IMR-90 (cell line): ENCODE measurements at regions not wholly inside any gene's neighbourhood (a gene's known extent, or its start where the extent isn't known, plus 50 kb on each side); places are given as distances from the start of the nearest gene placed in this dataset.

Experiments
- ATAC-seq: fragments of 200-7000 bp; cut with Tn5 transposase; 2 replicates; pipeline ENCODE4 v1.9.1; 2020; ENCODE audit warnings: low read depth, mild to moderate bottlenecking, moderate library complexity
- BruUV-seq: library from RNA; stranded (reverse); fragments of 400-500 nt; replicated peaks from 2 replicates; lab custom pipeline; 2021; lab: Mats Ljungman, UMichigan
- CTCF ChIA-PET: fragments of 300-600 bp; formaldehyde crosslinking; extraction: SDS; loops from one replicate; lab custom pipeline; 2021; ENCODE audit warnings: antibody characterized with exemption; lab: Yijun Ruan, JAX
- POLR2A ChIA-PET: fragments of 300-600 bp; sonication (Branson Sonifier 250); formaldehyde crosslinking; loops from one replicate; lab custom pipeline; 2022; ENCODE audit warnings: antibody characterized with exemption; ENCODE audit not compliant: unreplicated experiment; lab: Charles Lee
- DNase-seq: peaks from one replicate; pipeline ENCODE4 v3.0.0; 2013
- H2AFZ ChIP-seq: replicated peaks from 2 replicates; pipeline ENCODE3; 2013; ENCODE audit warnings: low read length, mild to moderate bottlenecking; ENCODE audit not compliant: poor library complexity
- H2AK5ac ChIP-seq: 2 replicates; pipeline ENCODE4 v1.6.1; 2013; ENCODE audit warnings: low read depth, low read length, inconsistent platforms
- H2AK9ac ChIP-seq: replicated peaks from 2 replicates; pipeline ENCODE3; 2013; ENCODE audit warnings: mild to moderate bottlenecking, low read depth, low read length, moderate library complexity; ENCODE audit not compliant: poor library complexity
- H2BK120ac ChIP-seq: 2 replicates; pipeline ENCODE4 v1.6.1; 2013; ENCODE audit warnings: low read depth, low read length, inconsistent platforms
- H2BK15ac ChIP-seq: 3 replicates; pipeline ENCODE4 v1.6.1; 2013; ENCODE audit warnings: low read depth, low read length, inconsistent platforms
- H2BK20ac ChIP-seq: 2 replicates; pipeline ENCODE4 v1.6.1; 2013; ENCODE audit warnings: low read depth, mild to moderate bottlenecking, inconsistent platforms, low read length, moderate library complexity
- H2BK5ac ChIP-seq: 2 replicates; pipeline ENCODE4 v1.6.1; 2013; ENCODE audit warnings: mild to moderate bottlenecking, low read depth, low read length, inconsistent platforms; ENCODE audit not compliant: poor library complexity, severe bottlenecking
- H3K14ac ChIP-seq: replicated peaks from 2 replicates; pipeline ENCODE4 v1.6.1; 2013; ENCODE audit warnings: low read depth, low read length, inconsistent platforms
- H3K18ac ChIP-seq: 2 replicates; pipeline ENCODE4 v1.6.1; 2013; ENCODE audit warnings: low read depth, low read length, control low read depth
- H3K23ac ChIP-seq: 2 replicates; pipeline ENCODE4 v1.6.1; 2013; ENCODE audit warnings: low read depth, low read length, inconsistent platforms
- H3K27ac ChIP-seq: 2 replicates; pipeline ENCODE4 v1.5.1; 2013; ENCODE audit warnings: mild to moderate bottlenecking, control low read depth, low read length; ENCODE audit not compliant: insufficient read depth
- H3K27me3 ChIP-seq: 2 replicates; pipeline ENCODE4 v1.6.1; 2013; ENCODE audit warnings: low read length; ENCODE audit not compliant: control insufficient read depth, insufficient read depth
- H3K36me3 ChIP-seq: 2 replicates; pipeline ENCODE4 v1.6.1; 2013; ENCODE audit warnings: low read length, mixed read lengths; ENCODE audit not compliant: control insufficient read depth, insufficient read depth
- H3K4ac ChIP-seq: 2 replicates; pipeline ENCODE4 v1.6.1; 2013; ENCODE audit warnings: low read depth, low read length, inconsistent platforms
- H3K4me1 ChIP-seq: 2 replicates; pipeline ENCODE4 v1.6.1; 2013; ENCODE audit warnings: low read length, mixed read lengths; ENCODE audit not compliant: control insufficient read depth, insufficient read depth
- H3K4me2 ChIP-seq: 2 replicates; pipeline ENCODE4 v1.6.1; 2013; ENCODE audit warnings: low read depth, mild to moderate bottlenecking, control low read depth, low read length, moderate library complexity
- H3K4me3 ChIP-seq: 2 replicates; pipeline ENCODE4 v1.5.1; 2013; ENCODE audit warnings: low read depth, mild to moderate bottlenecking, control low read depth, low read length, moderate library complexity; ENCODE audit not compliant: insufficient read depth
- H3K56ac ChIP-seq: 2 replicates; pipeline ENCODE4 v1.6.1; 2013; ENCODE audit warnings: low read length, inconsistent platforms; ENCODE audit not compliant: insufficient read depth; ENCODE audit errors: extremely low read depth
- H3K79me1 ChIP-seq, 2 experiments: 2 replicates each; pipeline ENCODE4 v1.6.1; 2013; ENCODE audit warnings: low read length in 2 of 2, inconsistent platforms in 1 of 2, low read depth in 1 of 2
- H3K9ac ChIP-seq: 2 replicates; pipeline ENCODE4 v1.6.1; 2013; ENCODE audit warnings: low read depth, low read length, control low read depth
- H3K9me1 ChIP-seq: 2 replicates; pipeline ENCODE4 v1.6.1; 2013; ENCODE audit warnings: low read length, inconsistent platforms; ENCODE audit not compliant: insufficient read depth
- H3K9me3 ChIP-seq: 2 replicates; pipeline ENCODE4 v1.6.1; 2013; ENCODE audit warnings: low read length; ENCODE audit not compliant: control insufficient read depth, insufficient read depth
- H4K20me1 ChIP-seq: 2 replicates; pipeline ENCODE4 v1.6.1; 2013; ENCODE audit warnings: low read length, inconsistent platforms; ENCODE audit not compliant: insufficient read depth
- H4K5ac ChIP-seq: 2 replicates; pipeline ENCODE4 v1.6.1; 2013; ENCODE audit warnings: mild to moderate bottlenecking, low read depth, low read length, control low read depth
- H4K8ac ChIP-seq, 2 experiments: 2 replicates each; pipeline ENCODE4 v1.6.1; 2013; ENCODE audit warnings: low read depth in 2 of 2, low read length in 2 of 2, control low read depth in 1 of 2, inconsistent platforms in 1 of 2
- H4K91ac ChIP-seq: 2 replicates; pipeline ENCODE4 v1.6.1; 2013; ENCODE audit warnings: low read depth, low read length, inconsistent platforms; ENCODE audit not compliant: insufficient read depth
- FOS ChIP-seq: fragments of 150-350 bp; IDR thresholded peaks from 2 replicates; pipeline ENCODE4 v1.6.1; 2016; ENCODE audit warnings: low read depth, low read length
- MAFK ChIP-seq: IDR thresholded peaks from 2 replicates; pipeline ENCODE4 v1.6.1; 2012; ENCODE audit warnings: low read depth, low read length, improper control_type of control experiment
- NFE2L2 ChIP-seq: fragments of 150-350 bp; IDR thresholded peaks from 2 replicates; pipeline ENCODE4 v1.6.1; 2016; ENCODE audit warnings: low read depth, mild to moderate bottlenecking, low read length
- POLR2A ChIP-seq: IDR thresholded peaks from 2 replicates; pipeline ENCODE4 v1.6.1; 2012; ENCODE audit warnings: mild to moderate bottlenecking, low read depth, low read length
- SMC3 ChIP-seq: fragments of 150-350 bp; IDR thresholded peaks from 2 replicates; pipeline ENCODE4 v1.6.1; 2016; ENCODE audit warnings: low read depth, mild to moderate bottlenecking, antibody characterized with exemption, low read length, moderate library complexity
- WGBS, 2 experiments: methylation state at CpG; one replicate each; pipeline versions ENCODE4 v1.1.5 to v1.1.7; 2013; ENCODE audit warnings: missing lambda C conversion rate in 2 of 2; ENCODE audit not compliant: insufficient read length in 1 of 2; ENCODE audit errors: extremely low coverage in 2 of 2; 5-methylcytosine and 5-hydroxymethylcytosine counted together
- dilution Hi-C: fragments of 300-500 bp; cut with HindIII; formaldehyde crosslinking; loops from one replicate; pipeline ENCODE4 v1.14.3; 2018; ENCODE audit warnings: low sequenced_read_pairs; ENCODE audit not compliant: unreplicated experiment
- in situ Hi-C: fragments of 300-500 bp; cut with MboI; formaldehyde crosslinking; loops from 3 replicates; pipeline ENCODE4 v1.14.3; 2019; ENCODE audit warnings: low sequenced_read_pairs, inconsistent platforms, mixed read lengths
- intact Hi-C: fragments of 100-400 bp; cut with micrococcal nuclease; formaldehyde crosslinking; loops from 2 replicates; pipeline ENCODE4 v1.10.0; 2022
- TF ChIP-seq, protein P1 (sequence below): conservative IDR thresholded peaks from 2 replicates; pipeline ENCODE4 v1.5.1; 2012; ENCODE audit warnings: mild to moderate bottlenecking, low read depth, low read length, improper control_type of control experiment

DNA sequence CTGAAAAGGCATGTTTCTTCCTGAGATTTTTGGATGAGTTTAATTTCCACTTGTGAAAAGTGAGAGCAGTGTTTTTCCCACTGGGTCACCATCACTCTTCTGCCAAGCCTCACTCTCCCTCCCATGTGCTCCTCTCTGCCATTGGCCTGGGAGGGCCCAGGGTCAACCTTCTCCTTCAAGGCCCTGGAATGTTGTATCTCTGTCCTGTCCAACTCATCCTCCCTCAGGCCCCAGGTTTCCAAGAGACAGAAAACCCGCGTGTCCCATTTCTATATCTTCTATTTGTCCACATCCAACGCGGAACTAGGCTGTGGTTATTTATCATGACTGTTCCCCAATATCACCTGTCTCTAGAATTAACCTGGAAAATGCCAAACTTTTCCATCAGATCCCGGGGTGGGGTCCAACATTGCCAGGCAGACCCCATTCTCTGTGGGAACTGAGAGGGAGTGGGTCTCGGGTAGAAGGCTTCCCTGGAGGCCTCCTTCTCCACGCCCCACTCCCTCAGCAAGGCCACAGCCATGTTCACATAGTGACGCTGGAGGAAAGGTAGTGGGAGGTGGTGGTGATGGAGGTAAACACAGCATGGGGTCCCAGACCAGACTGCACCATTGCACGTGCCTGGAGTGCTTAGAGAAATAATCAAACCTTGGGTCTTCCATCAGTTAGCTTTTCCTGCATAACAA, 173.5 kb downstream of the SCP2D1 start:
- no peak overlapping the region for H2BK5ac ChIP-seq
- no peak overlapping the region for H2AK5ac ChIP-seq
- no peak overlapping the region for H2AFZ ChIP-seq
- no peak overlapping the region for H4K91ac ChIP-seq
- 90% methylated on average over 2 of the region's 9 CpGs; no CpG with 5 or more reads in 1 of the 2 experiments for WGBS, 2 experiments
- no peak overlapping the region for H3K56ac ChIP-seq
- no peak overlapping the region for H2BK15ac ChIP-seq
- no peak overlapping the region for H3K18ac ChIP-seq
- H2BK120ac ChIP-seq, result no peak overlapping the region
- H2BK20ac ChIP-seq, result no peak overlapping the region
- H3K14ac ChIP-seq, result no peak overlapping the region
- no peak for ATAC-seq
- CTCF ChIA-PET, result no interaction called here
- no peak overlapping the region for H4K8ac ChIP-seq
- no TSS peak for BruUV-seq
- in situ Hi-C loops (no loop called here), intact Hi-C loops (no loop called here), dilution Hi-C loops (no loop called here)
- peak overlapping the region; percentile 45 for H2AK9ac ChIP-seq
- no peak overlapping the region for H3K9ac ChIP-seq
- no peaks in the 10 kb centered on the region for H3K79me1 ChIP-seq
- no peak overlapping the region for H3K27ac ChIP-seq
- H4K5ac ChIP-seq, result no peak overlapping the region
- H3K27me3 ChIP-seq, result no peaks in the 10 kb centered on the region
- H3K9me3 ChIP-seq, result peaks cover 36% of the 10 kb centered on the region
- H3K4me1 ChIP-seq, result no peaks in the 10 kb centered on the region
- no peaks in the 10 kb centered on the region for H4K20me1 ChIP-seq
- TF ChIP-seq NFE2L2, result no peak
- TF ChIP-seq, protein P1, sequence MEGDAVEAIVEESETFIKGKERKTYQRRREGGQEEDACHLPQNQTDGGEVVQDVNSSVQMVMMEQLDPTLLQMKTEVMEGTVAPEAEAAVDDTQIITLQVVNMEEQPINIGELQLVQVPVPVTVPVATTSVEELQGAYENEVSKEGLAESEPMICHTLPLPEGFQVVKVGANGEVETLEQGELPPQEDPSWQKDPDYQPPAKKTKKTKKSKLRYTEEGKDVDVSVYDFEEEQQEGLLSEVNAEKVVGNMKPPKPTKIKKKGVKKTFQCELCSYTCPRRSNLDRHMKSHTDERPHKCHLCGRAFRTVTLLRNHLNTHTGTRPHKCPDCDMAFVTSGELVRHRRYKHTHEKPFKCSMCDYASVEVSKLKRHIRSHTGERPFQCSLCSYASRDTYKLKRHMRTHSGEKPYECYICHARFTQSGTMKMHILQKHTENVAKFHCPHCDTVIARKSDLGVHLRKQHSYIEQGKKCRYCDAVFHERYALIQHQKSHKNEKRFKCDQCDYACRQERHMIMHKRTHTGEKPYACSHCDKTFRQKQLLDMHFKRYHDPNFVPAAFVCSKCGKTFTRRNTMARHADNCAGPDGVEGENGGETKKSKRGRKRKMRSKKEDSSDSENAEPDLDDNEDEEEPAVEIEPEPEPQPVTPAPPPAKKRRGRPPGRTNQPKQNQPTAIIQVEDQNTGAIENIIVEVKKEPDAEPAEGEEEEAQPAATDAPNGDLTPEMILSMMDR, result no peak
- no peak for TF ChIP-seq POLR2A
- TF ChIP-seq SMC3, result no peak
- no peak for TF ChIP-seq MAFK
- TF ChIP-seq FOS, result no peak
- H3K36me3 ChIP-seq, result no peaks in the 10 kb centered on the region
- no peak overlapping the region for H3K4me3 ChIP-seq
- no peaks in the 10 kb centered on the region for H3K9me1 ChIP-seq
- DNase-seq, result no peak
- no peak overlapping the region for H3K4ac ChIP-seq
- no peak overlapping the region for H3K23ac ChIP-seq
- POLR2A ChIA-PET, result no interaction called here
- no peak overlapping the region for H3K4me2 ChIP-seq
